Gastroesophageal sphincter (tissue), 3 donors: ENCODE measurements at regions not wholly inside any gene's neighbourhood (a gene's known extent, or its start where the extent isn't known, plus 50 kb on each side); places are given as distances from the start of the nearest gene placed in this dataset.

Experiments used
- POLR2A ChIP-seq, 2 donors: fragments of 450-650 bp; IDR thresholded peaks; one replicate each; pipeline ENCODE4 v1.6.1; 2017; ENCODE audit warnings: antibody characterized with exemption in 2 of 2, mild to moderate bottlenecking in 2 of 2, moderate library complexity in 1 of 2
- POLR2AphosphoS5 ChIP-seq: sonication (generic); formaldehyde crosslinking; IDR thresholded peaks from one replicate; pipeline ENCODE4 v1.6.1; 2017; ENCODE audit warnings: antibody characterized with exemption
- TF ChIP-seq, protein P1 (sequence below), 4 experiments: fragments of 200-600 bp in 2 of 4; fragments of 450-650 bp in 2 of 4; sonication (generic) in 1 of 4; IDR thresholded peaks; one replicate each; pipeline ENCODE4 v1.5.1; 2017 to 2019; ENCODE audit warnings: antibody characterized with exemption in 4 of 4, mild to moderate bottlenecking in 2 of 4, moderate library complexity in 2 of 4

DNA sequence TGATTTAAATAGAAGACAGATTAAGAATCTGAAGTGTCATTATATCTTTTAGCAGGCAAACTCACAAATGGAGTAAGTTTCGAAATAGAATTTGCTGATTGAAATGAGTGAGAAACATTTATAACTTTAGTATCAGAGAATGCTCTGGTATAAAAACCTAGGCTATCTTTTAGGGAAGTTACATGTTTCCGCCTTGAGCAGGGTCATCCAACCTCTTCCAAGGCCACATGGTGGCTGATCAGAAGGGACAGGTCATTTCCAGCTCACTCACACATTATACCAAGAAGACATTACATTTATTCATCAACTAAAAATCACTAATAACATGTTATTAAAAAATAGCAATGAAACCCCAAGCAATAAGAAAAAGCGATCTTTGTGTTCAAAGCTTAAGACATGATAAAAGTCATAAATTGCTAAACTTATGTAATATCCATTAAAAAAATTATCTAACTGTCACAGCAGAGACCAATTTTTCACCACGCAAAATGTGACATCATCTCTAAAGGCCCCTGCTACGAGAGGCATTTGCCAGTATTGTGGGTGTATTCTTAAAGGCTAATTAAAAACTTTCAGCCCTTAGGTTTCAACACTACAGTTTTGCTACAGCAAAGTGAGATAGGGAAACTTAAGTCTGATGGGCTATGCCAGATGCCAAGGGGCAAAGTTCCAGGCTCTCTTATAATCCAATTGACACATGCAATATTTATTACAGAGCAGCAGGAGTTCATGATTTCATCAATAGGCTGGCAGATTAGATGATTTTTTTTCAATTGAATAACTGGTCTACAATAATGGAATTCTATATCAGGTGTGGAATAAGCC, 240.4 kb upstream of the TBL1XR1 start:
- TF ChIP-seq, protein P1, sequence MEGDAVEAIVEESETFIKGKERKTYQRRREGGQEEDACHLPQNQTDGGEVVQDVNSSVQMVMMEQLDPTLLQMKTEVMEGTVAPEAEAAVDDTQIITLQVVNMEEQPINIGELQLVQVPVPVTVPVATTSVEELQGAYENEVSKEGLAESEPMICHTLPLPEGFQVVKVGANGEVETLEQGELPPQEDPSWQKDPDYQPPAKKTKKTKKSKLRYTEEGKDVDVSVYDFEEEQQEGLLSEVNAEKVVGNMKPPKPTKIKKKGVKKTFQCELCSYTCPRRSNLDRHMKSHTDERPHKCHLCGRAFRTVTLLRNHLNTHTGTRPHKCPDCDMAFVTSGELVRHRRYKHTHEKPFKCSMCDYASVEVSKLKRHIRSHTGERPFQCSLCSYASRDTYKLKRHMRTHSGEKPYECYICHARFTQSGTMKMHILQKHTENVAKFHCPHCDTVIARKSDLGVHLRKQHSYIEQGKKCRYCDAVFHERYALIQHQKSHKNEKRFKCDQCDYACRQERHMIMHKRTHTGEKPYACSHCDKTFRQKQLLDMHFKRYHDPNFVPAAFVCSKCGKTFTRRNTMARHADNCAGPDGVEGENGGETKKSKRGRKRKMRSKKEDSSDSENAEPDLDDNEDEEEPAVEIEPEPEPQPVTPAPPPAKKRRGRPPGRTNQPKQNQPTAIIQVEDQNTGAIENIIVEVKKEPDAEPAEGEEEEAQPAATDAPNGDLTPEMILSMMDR (IDR thresholded peaks at IDR 0.05): no peak
- no peak for TF ChIP-seq POLR2A (IDR thresholded peaks at IDR 0.05)
- TF ChIP-seq POLR2AphosphoS5: no peak
